Prostate gland (tissue), 2 donors: ENCODE measurements at regions not wholly inside any gene's neighbourhood (a gene's known extent, or its start where the extent isn't known, plus 50 kb on each side); places are given as distances from the start of the nearest gene placed in this dataset.

ENCODE experiments used
- DNase-seq: peaks from one replicate; pipeline ENCODE4 v3.0.0-alpha.2; 2019; ENCODE audit warnings: low spot score
- H3K27ac ChIP-seq, 2 donors: fragments of 200-600 bp; sonication (generic); 2 replicates each; pipeline ENCODE4 v1.5.1; 2017 to 2019
- H3K27me3 ChIP-seq: fragments of 200-600 bp; sonication (generic); replicated peaks from 2 replicates; pipeline ENCODE4 v1.5.1; 2019; ENCODE audit not compliant: insufficient read depth
- H3K36me3 ChIP-seq, 2 donors: fragments of 200-600 bp; sonication (generic); 1 replicate in 1 of 2; 2 replicates in 1 of 2; pipeline versions ENCODE4 v1.5.1 to v1.8.1; 2017 to 2019
- H3K4me1 ChIP-seq: fragments of 200-600 bp; sonication (generic); replicated peaks from 2 replicates; pipeline ENCODE4 v1.5.1; 2019
- H3K4me3 ChIP-seq, 2 donors: fragments of 200-600 bp; sonication (generic); 2 replicates each; pipeline ENCODE4 v1.5.1; 2017 to 2019
- H3K9me3 ChIP-seq: fragments of 200-600 bp; sonication (generic); 2 replicates; pipeline ENCODE4 v1.5.1; 2017
- CTCF ChIP-seq, 4 experiments: fragments of 200-600 bp in 2 of 4; fragments of 450-650 bp in 2 of 4; sonication (generic) in 2 of 4; IDR thresholded peaks; 1 replicate in 3 of 4; 2 replicates in 1 of 4; pipeline ENCODE4 v1.5.1; 2016 to 2019; ENCODE audit warnings: antibody characterized with exemption in 4 of 4, mild to moderate bottlenecking in 2 of 4, moderate library complexity in 2 of 4
- POLR2A ChIP-seq: fragments of 450-650 bp; IDR thresholded peaks from one replicate; pipeline ENCODE4 v1.6.1; 2016; ENCODE audit warnings: antibody characterized with exemption, mild to moderate bottlenecking
- POLR2AphosphoS5 ChIP-seq: sonication (generic); formaldehyde crosslinking; IDR thresholded peaks from one replicate; pipeline ENCODE4 v1.6.1; 2017; ENCODE audit warnings: antibody characterized with exemption
- whole genome bisulfite sequencing: methylation state at CpG from one replicate; pipeline ENCODE4 v1.1.5; 2018; 5-methylcytosine and 5-hydroxymethylcytosine counted together
- intact Hi-C: fragments of 100-400 bp; cut with DNase I; formaldehyde crosslinking; loops from one replicate; pipeline ENCODE4 v1.14.2; 2022

- no peak for DNase-seq
- no peaks in the 10 kb centered on the region for H3K4me1 ChIP-seq
- no peaks in the 10 kb centered on the region for H3K9me3 ChIP-seq
- no peaks in the 10 kb centered on the region for H3K27me3 ChIP-seq
- peak overlapping the region; percentile 42 to 71 for H3K27ac ChIP-seq
- H3K36me3 ChIP-seq, result no peaks in the 10 kb centered on the region
- H3K4me3 ChIP-seq, result no peak overlapping the region
- intact Hi-C loops, result loop anchor here (2.0 to 10.0 kb wide), 2 partner anchors 107 to 185 kb away; partner anchors contain the start of gene PTPRM
- 47% methylated on average over 25 of the region's 25 CpGs for WGBS
- TF ChIP-seq POLR2A (no peak), POLR2AphosphoS5 (no peak), CTCF (IDR thresholded peaks at IDR 0.05) (no peak)
Measured at GRCh38 chr18:7459851-7460770, 107.0 kb upstream of the PTPRM start.

- Histone ChIP-seq H3K27ac (no peak overlapping the region), H3K9me3 (no peaks in the 10 kb centered on the region), H3K27me3 (no peaks in the 10 kb centered on the region), H3K4me3 (no peak overlapping the region), H3K4me1 (no peaks in the 10 kb centered on the region), H3K36me3 (no peaks in the 10 kb centered on the region)
- DNase-seq, result no peak
- WGBS, result 38% methylated on average over 1 of the region's 1 CpG
- intact Hi-C loops, result no loop called here
- TF ChIP-seq POLR2AphosphoS5 (peak; percentile 40), POLR2A (no peak)
Measured at GRCh38 chr18:7464245-7464966, 102.7 kb upstream of the PTPRM start.

GRCh38 chr18:7466190-7466589, 100.9 kb upstream of the PTPRM start:
- H3K4me3 ChIP-seq, result no peak overlapping the region
- WGBS, result 70% methylated on average over 5 of the region's 5 CpGs
- no peaks in the 10 kb centered on the region for H3K36me3 ChIP-seq
- intact Hi-C loops, result loop anchor here (5.0 kb wide), 1 partner anchor 51 kb away; no protein-coding TSS in a partner anchor
- TF ChIP-seq CTCF (IDR thresholded peaks at IDR 0.05) (no peak), POLR2AphosphoS5 (no peak), POLR2A (no peak)
- no peak for DNase-seq
- no peaks in the 10 kb centered on the region for H3K9me3 ChIP-seq
- H3K4me1 ChIP-seq, result no peaks in the 10 kb centered on the region
- no peaks in the 10 kb centered on the region for H3K27me3 ChIP-seq
- no peak overlapping the region for H3K27ac ChIP-seq

- no peaks in the 10 kb centered on the region for H3K9me3 ChIP-seq
- H3K27me3 ChIP-seq, result no peaks in the 10 kb centered on the region
- intact Hi-C loops, result loop anchor here (5.0 kb wide), 1 partner anchor 49 kb away; no protein-coding TSS in a partner anchor
- H3K27ac ChIP-seq, result no peak overlapping the region
- no peaks in the 10 kb centered on the region for H3K36me3 ChIP-seq
- 57% methylated on average over 18 of the region's 18 CpGs for WGBS
- no peak for TF ChIP-seq POLR2AphosphoS5
- TF ChIP-seq POLR2A, result no peak
- no peak for TF ChIP-seq CTCF (IDR thresholded peaks at IDR 0.05)
- H3K4me1 ChIP-seq, result no peaks in the 10 kb centered on the region
- DNase-seq, result no peak
- H3K4me3 ChIP-seq, result no peak overlapping the region
Measured at GRCh38 chr18:7467708-7468466, 99.2 kb upstream of the PTPRM start.

- no peaks in the 10 kb centered on the region for H3K27me3 ChIP-seq
- intact Hi-C loops, result no loop called here
- H3K27ac ChIP-seq, result no peak overlapping the region
- H3K4me3 ChIP-seq, result no peak overlapping the region
- DNase-seq, result no peak
- no peak for TF ChIP-seq CTCF (IDR thresholded peaks at IDR 0.05)
- no peak for TF ChIP-seq POLR2AphosphoS5
- no peak for TF ChIP-seq POLR2A
- no peaks in the 10 kb centered on the region for H3K9me3 ChIP-seq
- H3K36me3 ChIP-seq, result no peaks in the 10 kb centered on the region
- WGBS, result 83% methylated on average over 5 of the region's 5 CpGs
- H3K4me1 ChIP-seq, result no peaks in the 10 kb centered on the region
Measured at GRCh38 chr18:7470101-7470500, 97.0 kb upstream of the PTPRM start.
